ENCODE measurements at regions not wholly inside any gene's neighbourhood (a gene's known extent, or its start where the extent isn't known, plus 50 kb on each side); places are given as distances from the start of the nearest gene placed in this dataset.

- TF ChIP-seq JUND (IDR thresholded peaks at IDR 0.05; ENCODE audit: low read depth), result no peak
- DNase-seq (ENCODE audit: low read depth in 1 of 2, low spot score in 1 of 2), result peak; percentile 5 to 43
- in situ Hi-C loops (cut with HindIII; ENCODE audit: low pct_unique_long_range_greater_than_20kb, low sequenced_read_pairs), result no loop called here
These were observed 565.5 kb downstream of the CCDC85A start for GRCh38 chr2:56749152-56749752.

DNA sequence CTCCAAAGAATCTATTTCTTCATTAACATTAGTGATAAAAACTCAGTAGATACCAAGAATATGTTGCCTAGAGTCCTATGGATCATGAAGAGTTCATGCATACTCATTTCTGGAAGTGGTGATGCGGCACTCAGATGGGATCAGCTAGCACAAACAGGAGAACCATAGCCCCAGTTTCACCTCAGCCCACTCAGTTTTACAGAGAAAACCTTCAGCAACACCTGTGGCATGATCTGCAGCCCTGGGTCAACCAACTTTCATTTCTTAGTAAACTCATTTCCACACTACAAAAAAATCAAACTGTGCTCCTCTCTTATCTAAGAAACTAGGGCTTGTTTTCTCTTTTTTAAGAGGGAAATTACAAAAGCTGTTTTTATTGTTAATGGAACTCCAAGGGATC, 569.4 kb downstream of the CCDC85A start:
- DNase-seq (ENCODE audit: low read depth in 1 of 2, low spot score in 1 of 2), result no peak
- in situ Hi-C loops (cut with HindIII; ENCODE audit: low pct_unique_long_range_greater_than_20kb, low sequenced_read_pairs), result no loop called here
- no peak for TF ChIP-seq JUND (IDR thresholded peaks at IDR 0.05; ENCODE audit: low read depth)

DNA sequence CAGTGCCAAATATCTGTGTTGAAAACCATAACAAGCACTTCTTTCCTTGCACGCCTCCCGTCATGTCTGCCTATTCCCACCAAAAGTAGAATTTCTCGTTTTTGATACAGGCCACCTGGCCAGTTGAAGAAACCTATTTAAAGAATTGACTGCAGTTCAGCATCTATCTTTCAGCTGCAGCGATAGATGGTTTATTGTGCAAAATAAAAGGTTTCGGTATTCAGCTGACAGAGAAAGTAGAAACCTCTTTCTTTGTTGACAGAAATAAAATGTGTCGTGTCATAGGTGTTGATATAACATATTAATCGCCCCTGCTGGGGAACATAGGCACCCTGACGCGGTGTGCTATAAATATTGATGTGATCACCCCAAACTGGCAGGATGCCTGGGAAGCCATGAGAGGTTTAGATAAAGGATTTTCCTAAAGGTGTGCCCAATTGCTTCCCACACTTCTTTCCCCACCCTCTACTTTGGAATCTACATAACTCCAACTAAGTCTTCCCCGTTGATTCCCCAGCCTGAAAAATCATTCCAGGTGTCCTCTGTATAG, 570.4 kb downstream of the CCDC85A start:
- no peak for TF ChIP-seq JUND (IDR thresholded peaks at IDR 0.05; ENCODE audit: low read depth)
- in situ Hi-C loops (cut with HindIII; ENCODE audit: low pct_unique_long_range_greater_than_20kb, low sequenced_read_pairs), result no loop called here
- DNase-seq (ENCODE audit: low read depth in 1 of 2, low spot score in 1 of 2), result no peak

DNA sequence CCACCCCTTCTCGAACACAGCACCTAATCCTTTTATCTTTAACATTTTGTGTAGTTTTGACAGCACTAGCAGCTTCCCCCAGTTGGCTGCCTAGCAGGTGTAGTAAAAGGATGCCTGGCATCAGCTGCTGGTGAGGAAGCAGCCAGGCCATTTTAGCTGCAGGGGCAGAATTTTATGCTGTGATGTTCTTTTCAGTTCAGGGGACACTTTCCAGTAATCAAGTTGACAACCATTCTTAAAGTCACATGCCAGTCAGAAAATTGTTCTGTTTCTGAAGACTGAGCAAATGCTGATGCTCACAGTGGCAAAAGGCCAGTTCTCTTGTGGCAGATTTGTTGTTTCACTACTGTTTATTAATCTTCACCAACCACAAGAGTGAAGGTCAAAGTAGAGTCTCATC, 570.8 kb downstream of the CCDC85A start:
- in situ Hi-C loops (cut with HindIII; ENCODE audit: low pct_unique_long_range_greater_than_20kb, low sequenced_read_pairs), result no loop called here
- TF ChIP-seq JUND (IDR thresholded peaks at IDR 0.05; ENCODE audit: low read depth), result no peak
- DNase-seq (ENCODE audit: low read depth in 1 of 2, low spot score in 1 of 2), result no peak

DNA sequence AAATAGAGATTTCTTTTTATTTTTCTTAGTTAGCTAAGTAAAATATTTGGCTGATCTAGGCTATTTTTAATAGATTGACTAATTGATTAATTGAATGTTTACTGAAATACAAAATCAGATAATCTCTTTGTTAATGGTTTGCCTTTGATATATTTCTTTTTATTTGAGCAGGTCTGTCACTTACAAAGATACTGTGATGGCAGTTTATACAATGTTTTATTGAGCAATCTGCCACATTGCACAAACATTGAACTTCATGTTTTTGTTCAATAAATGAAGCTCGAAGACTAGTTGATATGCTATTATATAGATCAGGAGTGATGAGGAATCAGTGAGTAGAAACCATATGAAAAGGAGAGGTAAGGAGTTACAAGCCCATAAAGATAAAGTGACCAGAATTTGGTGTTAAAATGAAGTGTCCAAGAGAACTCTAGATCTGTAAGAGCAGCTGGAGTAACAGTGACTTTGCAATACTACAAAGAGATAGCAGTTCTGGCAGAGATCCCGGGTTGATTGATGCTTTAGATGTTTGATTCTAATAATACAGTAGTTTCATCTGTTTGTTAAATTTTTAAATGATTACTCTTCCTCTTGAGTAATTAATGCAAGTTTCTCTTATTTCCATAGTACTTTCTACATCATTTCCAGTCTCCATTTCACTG, 574.2 kb downstream of the CCDC85A start:
- no peak for DNase-seq (ENCODE audit: low read depth in 1 of 2, low spot score in 1 of 2)
- no peak for TF ChIP-seq JUND (IDR thresholded peaks at IDR 0.05; ENCODE audit: low read depth)
- in situ Hi-C loops (cut with HindIII; ENCODE audit: low pct_unique_long_range_greater_than_20kb, low sequenced_read_pairs), result no loop called here

DNA sequence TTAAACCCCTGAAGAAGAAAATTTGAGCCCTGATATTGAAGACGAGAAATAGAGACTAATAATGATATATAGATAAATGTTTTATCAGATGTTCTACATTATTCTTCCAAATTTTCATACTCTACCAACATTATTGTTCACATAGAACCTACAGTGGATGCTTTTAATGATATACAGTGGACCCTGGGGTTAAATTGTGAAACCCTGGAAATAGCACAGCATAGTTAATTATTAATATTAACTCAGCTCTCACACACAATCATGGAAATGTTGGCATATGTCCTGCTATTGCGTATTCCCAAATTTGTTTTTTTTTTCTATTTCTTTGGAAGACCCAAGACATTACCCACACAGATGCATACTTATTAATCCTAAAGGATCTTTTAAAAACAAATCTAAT, 579.9 kb downstream of the CCDC85A start:
- DNase-seq (ENCODE audit: low read depth in 1 of 2, low spot score in 1 of 2), result no peak

GRCh38 chr2:56768973-56769372, 585.2 kb downstream of the CCDC85A start:
- in situ Hi-C loops (cut with HindIII; ENCODE audit: low pct_unique_long_range_greater_than_20kb, low sequenced_read_pairs), result no loop called here
- no peak for DNase-seq (ENCODE audit: low read depth in 1 of 2, low spot score in 1 of 2)
- no peak for TF ChIP-seq JUND (IDR thresholded peaks at IDR 0.05; ENCODE audit: low read depth)

More for the DNA sequence above, 579.9 kb downstream of the CCDC85A start:
- in situ Hi-C loops (cut with HindIII; ENCODE audit: low pct_unique_long_range_greater_than_20kb, low sequenced_read_pairs), result no loop called here
- TF ChIP-seq JUND (IDR thresholded peaks at IDR 0.05; ENCODE audit: low read depth), result no peak

- no peak for DNase-seq (ENCODE audit: low read depth in 1 of 2, low spot score in 1 of 2)
These were observed 586.7 kb downstream of the CCDC85A start for GRCh38 chr2:56770490-56770889.

DNA sequence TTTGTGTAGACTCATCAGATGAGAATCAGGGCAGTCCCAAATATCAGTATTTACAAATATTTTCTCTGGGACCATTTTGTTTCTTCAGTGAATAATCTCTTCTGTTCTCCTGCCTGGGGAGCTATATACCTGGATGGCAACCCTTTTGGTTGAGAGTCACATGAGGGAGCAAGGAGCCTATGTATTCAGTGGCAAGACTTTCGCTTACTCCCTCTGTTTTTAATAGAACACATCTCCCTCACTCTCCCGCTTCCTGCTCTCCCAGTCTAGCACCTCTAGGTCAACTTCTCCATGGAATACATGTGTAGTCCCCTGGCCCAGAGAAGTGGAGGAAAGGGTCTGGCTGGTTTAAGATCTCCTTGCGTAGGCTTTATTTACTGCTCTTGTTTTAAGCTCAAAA, 600.3 kb downstream of the CCDC85A start:
- in situ Hi-C loops (cut with HindIII; ENCODE audit: low pct_unique_long_range_greater_than_20kb, low sequenced_read_pairs), result no loop called here
- no peak for TF ChIP-seq JUND (IDR thresholded peaks at IDR 0.05; ENCODE audit: low read depth)
- peak; percentile 11 to 67 for DNase-seq (ENCODE audit: low read depth in 1 of 2, low spot score in 1 of 2)

More at GRCh38 chr2:56770490-56770889, 586.7 kb downstream of the CCDC85A start:
- in situ Hi-C loops (cut with HindIII; ENCODE audit: low pct_unique_long_range_greater_than_20kb, low sequenced_read_pairs), result no loop called here
- no peak for TF ChIP-seq JUND (IDR thresholded peaks at IDR 0.05; ENCODE audit: low read depth)

DNA sequence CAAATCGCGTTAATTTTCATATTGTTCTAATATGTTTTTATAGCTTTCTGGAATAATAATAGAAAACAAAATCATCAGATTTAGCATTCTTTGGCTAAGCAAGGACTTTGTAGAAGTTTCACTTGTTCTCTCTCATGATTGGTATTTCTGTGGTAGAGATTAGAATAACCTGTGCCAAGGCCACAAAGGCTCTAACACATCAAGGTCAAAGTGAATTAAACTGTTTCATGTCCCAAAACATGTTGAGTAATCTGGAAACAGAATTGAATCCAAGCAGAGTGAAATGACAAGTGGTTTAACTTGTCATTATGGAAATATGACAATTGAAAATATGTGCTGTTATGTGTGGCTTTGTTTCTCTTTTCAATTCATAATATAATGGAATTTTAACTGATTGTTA, 617.4 kb downstream of the CCDC85A start:
- TF ChIP-seq JUND (IDR thresholded peaks at IDR 0.05; ENCODE audit: low read depth), result no peak
- no peak for DNase-seq (ENCODE audit: low read depth in 1 of 2, low spot score in 1 of 2)
- in situ Hi-C loops (cut with HindIII; ENCODE audit: low pct_unique_long_range_greater_than_20kb, low sequenced_read_pairs), result no loop called here

DNA sequence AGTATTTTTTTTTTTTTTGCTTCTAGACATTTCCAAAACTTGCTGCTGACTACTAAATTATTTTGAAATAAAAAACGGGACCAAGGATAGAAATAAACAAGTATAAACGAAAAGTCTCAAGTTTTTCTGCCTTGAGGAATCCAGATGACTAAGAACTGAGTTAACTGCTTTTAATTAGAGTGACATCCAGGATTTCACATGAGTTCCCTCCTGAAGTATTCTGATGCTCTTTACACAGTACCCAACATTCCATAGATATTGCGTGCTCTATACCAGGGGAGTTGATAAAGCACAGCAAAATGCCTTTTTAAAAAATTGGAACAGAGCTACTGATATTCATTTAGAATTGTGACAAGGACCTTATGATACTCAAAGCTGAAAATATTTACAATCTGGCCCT, 618.0 kb downstream of the CCDC85A start:
- no peak for TF ChIP-seq JUND (IDR thresholded peaks at IDR 0.05; ENCODE audit: low read depth)
- in situ Hi-C loops (cut with HindIII; ENCODE audit: low pct_unique_long_range_greater_than_20kb, low sequenced_read_pairs), result no loop called here
- no peak for DNase-seq (ENCODE audit: low read depth in 1 of 2, low spot score in 1 of 2)

DNA sequence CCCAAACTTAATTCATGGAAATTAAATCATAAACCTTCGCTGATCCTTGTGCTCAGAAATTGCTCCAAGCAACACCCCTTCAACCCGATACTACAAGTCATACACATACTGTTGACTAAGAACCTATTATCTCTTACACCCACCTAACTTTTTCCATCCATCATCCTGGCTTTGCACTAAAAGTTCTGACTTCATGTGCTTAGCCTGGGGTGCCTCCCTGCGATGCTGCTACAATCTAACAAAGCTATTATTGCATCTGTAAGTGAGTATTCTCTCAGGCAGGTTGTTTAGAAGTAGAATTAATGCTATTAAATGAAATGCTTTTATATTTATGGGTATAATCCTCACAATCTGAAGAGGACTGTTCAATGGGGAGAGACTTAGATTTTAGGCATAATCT, 619.8 kb downstream of the CCDC85A start:
- in situ Hi-C loops (cut with HindIII; ENCODE audit: low pct_unique_long_range_greater_than_20kb, low sequenced_read_pairs), result no loop called here
- TF ChIP-seq JUND (IDR thresholded peaks at IDR 0.05; ENCODE audit: low read depth), result no peak
- no peak for DNase-seq (ENCODE audit: low read depth in 1 of 2, low spot score in 1 of 2)

- no peak for DNase-seq (ENCODE audit: low read depth in 1 of 2, low spot score in 1 of 2)
- TF ChIP-seq JUND (IDR thresholded peaks at IDR 0.05; ENCODE audit: low read depth), result no peak
- in situ Hi-C loops (cut with HindIII; ENCODE audit: low pct_unique_long_range_greater_than_20kb, low sequenced_read_pairs), result no loop called here
These were observed 623.1 kb downstream of the CCDC85A start for GRCh38 chr2:56806924-56807323.

Measured in T47D (cell line).